ENCODE measurements at regions not wholly inside any gene's neighbourhood (a gene's known extent, or its start where the extent isn't known, plus 50 kb on each side); places are given as distances from the start of the nearest gene placed in this dataset.
"Not testable (repeated sequence)": the region's sequence is repeated elsewhere in the genome, so short reads cannot be mapped to it uniquely, and the experiment has no call there.

DNA sequence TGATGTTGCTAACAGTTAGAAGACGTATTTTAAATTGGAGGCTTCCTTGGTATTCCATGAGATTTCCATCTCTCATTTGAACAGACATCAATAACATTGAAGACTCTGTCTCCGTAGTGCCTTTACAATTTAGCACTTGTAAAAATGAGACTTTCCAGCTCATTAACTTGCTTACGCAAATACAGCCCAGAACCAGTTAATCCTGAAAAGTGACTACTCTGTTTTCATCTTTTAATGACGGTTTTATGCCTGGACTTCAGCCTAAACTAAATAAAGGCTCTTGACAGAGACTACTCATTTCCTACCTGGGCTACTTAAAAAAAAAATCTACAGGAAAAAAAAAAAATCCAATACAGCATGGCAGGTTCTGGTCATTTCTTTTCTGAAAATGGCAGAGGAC is 148.6 kb downstream of the LRATD1 start:
- H3K9ac ChIP-seq (ENCODE audit: low read length in 3 of 3) = no peak overlapping the region
- H3K4me3 ChIP-seq (ENCODE audit: low read length in 3 of 3) = no peak overlapping the region
- H3K4me1 ChIP-seq (ENCODE audit: control insufficient read depth in 2 of 3, insufficient read depth in 2 of 3, low read depth in 1 of 3, low read length in 3 of 3) = no peaks in the 10 kb centered on the region
- TF ChIP-seq, protein P1, sequence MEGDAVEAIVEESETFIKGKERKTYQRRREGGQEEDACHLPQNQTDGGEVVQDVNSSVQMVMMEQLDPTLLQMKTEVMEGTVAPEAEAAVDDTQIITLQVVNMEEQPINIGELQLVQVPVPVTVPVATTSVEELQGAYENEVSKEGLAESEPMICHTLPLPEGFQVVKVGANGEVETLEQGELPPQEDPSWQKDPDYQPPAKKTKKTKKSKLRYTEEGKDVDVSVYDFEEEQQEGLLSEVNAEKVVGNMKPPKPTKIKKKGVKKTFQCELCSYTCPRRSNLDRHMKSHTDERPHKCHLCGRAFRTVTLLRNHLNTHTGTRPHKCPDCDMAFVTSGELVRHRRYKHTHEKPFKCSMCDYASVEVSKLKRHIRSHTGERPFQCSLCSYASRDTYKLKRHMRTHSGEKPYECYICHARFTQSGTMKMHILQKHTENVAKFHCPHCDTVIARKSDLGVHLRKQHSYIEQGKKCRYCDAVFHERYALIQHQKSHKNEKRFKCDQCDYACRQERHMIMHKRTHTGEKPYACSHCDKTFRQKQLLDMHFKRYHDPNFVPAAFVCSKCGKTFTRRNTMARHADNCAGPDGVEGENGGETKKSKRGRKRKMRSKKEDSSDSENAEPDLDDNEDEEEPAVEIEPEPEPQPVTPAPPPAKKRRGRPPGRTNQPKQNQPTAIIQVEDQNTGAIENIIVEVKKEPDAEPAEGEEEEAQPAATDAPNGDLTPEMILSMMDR (IDR thresholded peaks at IDR 0.05; ENCODE audit: borderline replicate concordance, extremely low read depth, insufficient read depth) = no peak
- H3K36me3 ChIP-seq (ENCODE audit: control insufficient read depth in 2 of 3, insufficient read depth in 3 of 3, low read length in 3 of 3) = no peaks in the 10 kb centered on the region
- no peak for FAIRE-seq
- intact Hi-C loops (cut with DNase I) = no loop called here
- H3K9me3 ChIP-seq (ENCODE audit: control insufficient read depth in 2 of 3, insufficient read depth in 1 of 3, low read length in 3 of 3) = peaks cover 0 to 3% (median 0%) of the 10 kb centered on the region in 3 donors
- H3K27ac ChIP-seq (ENCODE audit: low read depth in 2 of 2, low read length in 2 of 2) = no peak overlapping the region
- no peaks in the 10 kb centered on the region for H3K27me3 ChIP-seq (ENCODE audit: control insufficient read depth, insufficient read depth, low read length)
- peak in 2 of 5 donors; percentile 47 to 71 for DNase-seq

DNA sequence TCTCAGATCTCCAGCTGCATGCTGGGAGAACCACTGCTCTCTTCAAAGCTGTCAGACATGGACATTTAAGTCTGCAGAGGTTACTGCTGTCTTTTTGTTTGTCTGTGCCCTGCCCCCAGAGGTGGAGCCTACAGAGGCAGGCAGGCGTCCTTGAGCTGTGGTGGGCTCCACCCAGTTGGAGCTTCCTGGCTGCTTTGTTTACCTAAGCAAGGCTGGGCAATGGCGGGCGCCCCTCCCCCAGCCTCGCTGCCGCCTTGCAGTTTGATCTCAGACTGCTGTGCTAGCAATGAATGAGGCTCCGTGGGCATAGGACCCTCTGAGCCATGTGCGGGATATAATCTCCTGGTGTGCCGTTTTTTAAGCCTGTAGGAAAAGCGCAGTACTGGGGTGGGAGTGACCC is 156.3 kb downstream of the LRATD1 start:
- H3K27ac ChIP-seq (ENCODE audit: low read depth in 2 of 2, low read length in 2 of 2); FAIRE-seq; H3K9ac ChIP-seq (ENCODE audit: low read length in 3 of 3); H3K27me3 ChIP-seq (ENCODE audit: control insufficient read depth, insufficient read depth, low read length); H3K4me3 ChIP-seq (ENCODE audit: low read length in 3 of 3); intact Hi-C loops (cut with DNase I); H3K36me3 ChIP-seq (ENCODE audit: control insufficient read depth in 2 of 3, insufficient read depth in 3 of 3, low read length in 3 of 3); H3K9me3 ChIP-seq (ENCODE audit: control insufficient read depth in 2 of 3, insufficient read depth in 1 of 3, low read length in 3 of 3); H3K4me1 ChIP-seq (ENCODE audit: control insufficient read depth in 2 of 3, insufficient read depth in 2 of 3, low read depth in 1 of 3, low read length in 3 of 3); DNase-seq: not testable (repeated sequence)

DNA sequence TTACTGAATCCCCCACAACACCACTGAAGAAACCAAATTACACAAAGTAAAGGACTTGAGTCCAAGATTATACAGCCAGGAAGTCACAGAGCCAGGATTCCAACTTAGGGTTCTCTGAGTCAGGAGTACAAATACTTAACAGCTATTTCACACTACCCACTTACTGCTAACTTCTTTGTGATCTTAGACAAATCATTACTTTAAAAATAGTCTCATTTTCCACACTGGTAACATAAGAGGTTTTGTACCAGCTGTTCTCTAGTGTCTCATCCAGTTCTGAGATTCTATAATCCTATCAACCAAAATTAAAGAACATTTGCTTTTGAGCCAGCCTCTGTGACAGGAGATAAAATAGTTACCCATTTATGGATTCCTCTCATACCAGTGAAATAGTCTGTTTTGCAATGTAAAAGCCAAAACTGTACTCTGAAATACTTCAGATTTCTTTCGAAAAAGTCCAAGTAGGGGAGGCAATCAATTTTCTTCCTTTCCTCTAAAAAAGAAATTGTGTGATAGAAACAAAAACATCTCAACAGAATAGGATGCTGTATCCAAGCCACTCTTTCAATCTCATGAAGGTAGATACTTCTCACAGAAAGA is 157.6 kb downstream of the LRATD1 start:
- no peak overlapping the region for H3K9ac ChIP-seq (ENCODE audit: low read length in 3 of 3)
- DNase-seq = no peak
- no peaks in the 10 kb centered on the region for H3K4me1 ChIP-seq (ENCODE audit: control insufficient read depth in 2 of 3, insufficient read depth in 2 of 3, low read depth in 1 of 3, low read length in 3 of 3)
- H3K27ac ChIP-seq (ENCODE audit: low read depth in 2 of 2, low read length in 2 of 2) = no peak overlapping the region
- H3K27me3 ChIP-seq (ENCODE audit: control insufficient read depth, insufficient read depth, low read length) = no peaks in the 10 kb centered on the region
- no peak for FAIRE-seq
- TF ChIP-seq, protein P1 (IDR thresholded peaks at IDR 0.05; ENCODE audit: borderline replicate concordance, extremely low read depth, insufficient read depth) = no peak
- no peaks in the 10 kb centered on the region for H3K9me3 ChIP-seq (ENCODE audit: control insufficient read depth in 2 of 3, insufficient read depth in 1 of 3, low read length in 3 of 3)
- intact Hi-C loops (cut with DNase I) = no loop called here
- no peak overlapping the region for H3K4me3 ChIP-seq (ENCODE audit: low read length in 3 of 3)
- H3K36me3 ChIP-seq (ENCODE audit: control insufficient read depth in 2 of 3, insufficient read depth in 3 of 3, low read length in 3 of 3) = no peaks in the 10 kb centered on the region

DNA sequence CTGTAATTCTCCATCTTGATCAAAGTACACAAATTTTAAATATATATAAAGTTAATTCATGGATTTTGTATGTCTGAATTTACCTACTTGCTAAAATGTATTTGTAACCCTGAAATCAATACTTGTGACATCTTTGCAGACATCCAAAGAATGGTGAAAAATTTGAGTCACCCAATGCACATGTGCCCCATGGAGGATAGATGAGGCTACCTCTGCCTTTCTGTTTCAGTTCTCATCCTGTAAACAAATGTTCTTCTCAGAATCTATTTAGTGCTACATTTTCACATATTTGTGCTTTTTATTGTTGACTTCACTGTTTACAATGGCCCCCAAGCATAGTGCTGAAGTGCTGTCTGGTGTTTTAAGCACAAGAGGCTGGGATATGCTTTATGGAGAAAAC is 171.5 kb downstream of the LRATD1 start:
- H3K9ac ChIP-seq (ENCODE audit: low read length in 3 of 3) = no peak overlapping the region
- DNase-seq (no peak), FAIRE-seq (no peak)
- no peaks in the 10 kb centered on the region for H3K27me3 ChIP-seq (ENCODE audit: control insufficient read depth, insufficient read depth, low read length)
- H3K27ac ChIP-seq (ENCODE audit: low read depth in 2 of 2, low read length in 2 of 2) = no peak overlapping the region
- no peaks in the 10 kb centered on the region for H3K4me1 ChIP-seq (ENCODE audit: control insufficient read depth in 2 of 3, insufficient read depth in 2 of 3, low read depth in 1 of 3, low read length in 3 of 3)
- no peak overlapping the region for H3K4me3 ChIP-seq (ENCODE audit: low read length in 3 of 3)
- intact Hi-C loops (cut with DNase I) = no loop called here
- peaks cover 0 to 4% (median 0%) of the 10 kb centered on the region in 3 donors for H3K9me3 ChIP-seq (ENCODE audit: control insufficient read depth in 2 of 3, insufficient read depth in 1 of 3, low read length in 3 of 3)
- H3K36me3 ChIP-seq (ENCODE audit: control insufficient read depth in 2 of 3, insufficient read depth in 3 of 3, low read length in 3 of 3) = no peaks in the 10 kb centered on the region
- TF ChIP-seq, protein P1 (IDR thresholded peaks at IDR 0.05; ENCODE audit: borderline replicate concordance, extremely low read depth, insufficient read depth) = no peak
